GM12873 (cell line): ENCODE measurements at regions not wholly inside any gene's neighbourhood (a gene's known extent, or its start where the extent isn't known, plus 50 kb on each side); places are given as distances from the start of the nearest gene placed in this dataset.

Experiments
- CTCF ChIP-seq: IDR thresholded peaks from 2 replicates; pipeline ENCODE4 v1.5.1; 2012; ENCODE audit warnings: low read depth, mild to moderate bottlenecking, moderate library complexity, low read length, control low read depth; ENCODE audit not compliant: insufficient read depth; ENCODE audit errors: missing control alignments

GRCh38 chr12:92558806-92559205 is 144.0 kb upstream of the PLEKHG7 start:
- TF ChIP-seq CTCF = no peak

- no peak for TF ChIP-seq CTCF
These were observed 144.5 kb upstream of the PLEKHG7 start for GRCh38 chr12:92558215-92558773.

- TF ChIP-seq CTCF = no peak
These were observed 145.4 kb upstream of the PLEKHG7 start for GRCh38 chr12:92557422-92557724.

GRCh38 chr12:92556637-92557421 is 146.0 kb upstream of the PLEKHG7 start:
- no peak for TF ChIP-seq CTCF

GRCh38 chr12:92556141-92556540 is 146.6 kb upstream of the PLEKHG7 start:
- TF ChIP-seq CTCF = no peak

GRCh38 chr12:92554158-92555073 is 148.4 kb upstream of the PLEKHG7 start:
- TF ChIP-seq CTCF = no peak

GRCh38 chr12:92553389-92553788 is 149.4 kb upstream of the PLEKHG7 start:
- TF ChIP-seq CTCF = no peak
